GM04503 (cell line): ENCODE measurements at regions not wholly inside any gene's neighbourhood (a gene's known extent, or its start where the extent isn't known, plus 50 kb on each side); places are given as distances from the start of the nearest gene placed in this dataset.

Source experiments
- DNase-seq: peaks from one replicate; pipeline ENCODE4 v3.0.0-alpha.2; 2012; ENCODE audit warnings: low read depth

- DNase-seq: no peak
These were observed 235.6 kb upstream of the HS6ST1 start for GRCh38 chr2:128554151-128554769.

GRCh38 chr2:128555433-128555832 is 236.8 kb upstream of the HS6ST1 start:
- DNase-seq: no peak

GRCh38 chr2:128556089-128556488 is 237.4 kb upstream of the HS6ST1 start:
- no peak for DNase-seq

GRCh38 chr2:128556633-128557032 is 238.0 kb upstream of the HS6ST1 start:
- DNase-seq: no peak

- DNase-seq: no peak
These were observed 238.4 kb upstream of the HS6ST1 start for GRCh38 chr2:128557069-128557468.

- peak; percentile 79 for DNase-seq
These were observed 239.2 kb upstream of the HS6ST1 start for GRCh38 chr2:128557831-128558241.

- DNase-seq: no peak
These were observed 239.8 kb upstream of the HS6ST1 start for GRCh38 chr2:128558441-128558840.

- DNase-seq: no peak
These were observed 240.3 kb upstream of the HS6ST1 start for GRCh38 chr2:128558895-128559532.

- DNase-seq: no peak
These were observed 241.2 kb upstream of the HS6ST1 start for GRCh38 chr2:128559533-128560515.

- DNase-seq: no peak
These were observed 242.1 kb upstream of the HS6ST1 start for GRCh38 chr2:128560718-128561117.

GRCh38 chr2:128562471-128563347 is 244.0 kb upstream of the HS6ST1 start:
- DNase-seq: no peak

- peak; percentile 94 for DNase-seq
These were observed 244.7 kb upstream of the HS6ST1 start for GRCh38 chr2:128563348-128563687.

GRCh38 chr2:128564131-128564530 is 245.5 kb upstream of the HS6ST1 start:
- no peak for DNase-seq

GRCh38 chr2:128564551-128564950 is 245.9 kb upstream of the HS6ST1 start:
- DNase-seq: no peak

GRCh38 chr2:128565441-128565840 is 246.8 kb upstream of the HS6ST1 start:
- no peak for DNase-seq

- DNase-seq: no peak
These were observed 248.0 kb upstream of the HS6ST1 start for GRCh38 chr2:128566671-128567070.

- DNase-seq: no peak
These were observed 249.4 kb upstream of the HS6ST1 start for GRCh38 chr2:128568106-128568505.

GRCh38 chr2:128573116-128573515 is 254.4 kb upstream of the HS6ST1 start:
- no peak for DNase-seq

- no peak for DNase-seq
These were observed 254.9 kb upstream of the HS6ST1 start for GRCh38 chr2:128573531-128573930.

GRCh38 chr2:128577141-128577930 is 258.7 kb upstream of the HS6ST1 start:
- no peak for DNase-seq
